ENCODE measurements at regions not wholly inside any gene's neighbourhood (a gene's known extent, or its start where the extent isn't known, plus 50 kb on each side); places are given as distances from the start of the nearest gene placed in this dataset.

DNA sequence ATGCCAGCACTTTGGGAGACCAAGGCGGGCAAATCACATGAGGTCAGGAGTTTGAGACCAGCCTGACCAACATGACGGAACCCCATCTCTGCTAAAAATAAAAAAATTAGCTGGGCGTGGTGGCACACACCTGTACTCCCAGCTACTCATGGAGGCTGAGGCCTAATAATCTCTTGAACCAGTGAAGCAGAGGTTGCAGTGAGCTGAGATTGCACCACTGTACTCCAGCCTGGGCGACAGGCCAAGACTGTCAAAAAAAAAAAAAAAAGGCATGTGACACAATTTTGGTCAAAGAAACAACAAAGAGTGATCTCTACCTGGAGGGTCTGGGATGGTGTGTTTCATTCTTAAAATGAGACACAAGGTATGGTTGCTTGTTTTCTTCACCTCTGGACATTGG, 188.2 kb upstream of the HS3ST1 start:
- Histone ChIP-seq H3K4me1 (peaks cover 41% of the 10 kb centered on the region), H3K4me2 (no peak overlapping the region), H3K27ac (no peak overlapping the region), H3K9me3 (no peaks in the 10 kb centered on the region), H3K4me3 (no peak overlapping the region)
- ChIA-PET CTCF (no interaction called here), POLR2A (no interaction called here)
- FAIRE-seq (no peak), DNase-seq (ENCODE audit: low read depth in 1 of 2, low spot score in 1 of 2) (no peak), ATAC-seq (no peak)
- 79% methylated on average over 4 of the region's 4 CpGs for WGBS (ENCODE audit: missing lambda C conversion rate)
- TF ChIP-seq ZFP36 (IDR thresholded peaks at IDR 0.05; ENCODE audit: borderline replicate concordance, partially characterized antibody) (no peak), POLR2AphosphoS2 (conservative IDR thresholded peaks at IDR 0.05; ENCODE audit: low read length) (no peak), EHF (CRISPR knock-in tag; IDR thresholded peaks at IDR 0.05) (no peak), SMC3 (IDR thresholded peaks at IDR 0.05) (no peak), RNF2 (IDR thresholded peaks at IDR 0.05; ENCODE audit: borderline replicate concordance, low read depth) (no peak), HMGXB4 (CRISPR knock-in tag; IDR thresholded peaks at IDR 0.05; ENCODE audit: borderline replicate concordance) (no peak), RCOR1 (IDR thresholded peaks at IDR 0.05; ENCODE audit: low read depth, low read length) (no peak), MAZ (IDR thresholded peaks at IDR 0.05; ENCODE audit: borderline replicate concordance, low read depth, low read length) (no peak), EHMT2 (IDR thresholded peaks at IDR 0.05; ENCODE audit: low read depth) (no peak)
- TF ChIP-seq, protein P1, sequence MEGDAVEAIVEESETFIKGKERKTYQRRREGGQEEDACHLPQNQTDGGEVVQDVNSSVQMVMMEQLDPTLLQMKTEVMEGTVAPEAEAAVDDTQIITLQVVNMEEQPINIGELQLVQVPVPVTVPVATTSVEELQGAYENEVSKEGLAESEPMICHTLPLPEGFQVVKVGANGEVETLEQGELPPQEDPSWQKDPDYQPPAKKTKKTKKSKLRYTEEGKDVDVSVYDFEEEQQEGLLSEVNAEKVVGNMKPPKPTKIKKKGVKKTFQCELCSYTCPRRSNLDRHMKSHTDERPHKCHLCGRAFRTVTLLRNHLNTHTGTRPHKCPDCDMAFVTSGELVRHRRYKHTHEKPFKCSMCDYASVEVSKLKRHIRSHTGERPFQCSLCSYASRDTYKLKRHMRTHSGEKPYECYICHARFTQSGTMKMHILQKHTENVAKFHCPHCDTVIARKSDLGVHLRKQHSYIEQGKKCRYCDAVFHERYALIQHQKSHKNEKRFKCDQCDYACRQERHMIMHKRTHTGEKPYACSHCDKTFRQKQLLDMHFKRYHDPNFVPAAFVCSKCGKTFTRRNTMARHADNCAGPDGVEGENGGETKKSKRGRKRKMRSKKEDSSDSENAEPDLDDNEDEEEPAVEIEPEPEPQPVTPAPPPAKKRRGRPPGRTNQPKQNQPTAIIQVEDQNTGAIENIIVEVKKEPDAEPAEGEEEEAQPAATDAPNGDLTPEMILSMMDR (IDR thresholded peaks at IDR 0.05): no peak

DNA sequence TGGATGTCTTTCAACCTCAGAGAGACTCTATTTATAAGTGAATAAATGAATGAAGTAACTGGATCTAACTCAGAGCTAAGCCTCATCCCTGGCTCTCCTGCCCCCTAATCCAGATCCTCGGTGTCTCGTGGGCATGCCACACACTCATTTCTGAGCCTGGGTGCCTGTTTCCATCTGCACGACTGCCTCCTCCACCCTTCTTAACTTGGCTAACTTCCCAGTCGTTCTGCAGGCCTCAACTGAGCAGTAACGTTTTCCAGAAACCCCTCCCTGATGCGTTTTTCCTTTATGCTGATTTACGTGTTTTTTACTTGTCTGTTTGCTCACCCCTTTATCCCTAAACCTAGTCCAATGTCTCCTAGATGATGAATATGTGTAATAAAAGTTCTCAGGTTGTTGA, 186.9 kb upstream of the HS3ST1 start:
- Histone ChIP-seq H3K4me3 (no peak overlapping the region), H3K27ac (peak overlapping the region in 1 of 2 experiments; percentile 74; a peak in 1 of 6 replicates), H3K4me2 (no peak overlapping the region), H3K4me1 (peaks cover 50% of the 10 kb centered on the region), H3K9me3 (no peaks in the 10 kb centered on the region)
- FAIRE-seq (no peak), DNase-seq (ENCODE audit: low read depth in 1 of 2, low spot score in 1 of 2) (no peak), ATAC-seq (no peak)
- TF ChIP-seq HDAC2 (IDR thresholded peaks at IDR 0.05): no peak
- TF ChIP-seq CBX2 (IDR thresholded peaks at IDR 0.05; ENCODE audit: borderline replicate concordance, low read depth): no peak
- TF ChIP-seq MYC (IDR thresholded peaks at IDR 0.05; ENCODE audit: borderline replicate concordance, low read length): no peak
- CTCF ChIA-PET: no interaction called here
- 66% methylated on average over 7 of the region's 7 CpGs for WGBS (ENCODE audit: missing lambda C conversion rate)
- POLR2A ChIA-PET: no interaction called here

DNA sequence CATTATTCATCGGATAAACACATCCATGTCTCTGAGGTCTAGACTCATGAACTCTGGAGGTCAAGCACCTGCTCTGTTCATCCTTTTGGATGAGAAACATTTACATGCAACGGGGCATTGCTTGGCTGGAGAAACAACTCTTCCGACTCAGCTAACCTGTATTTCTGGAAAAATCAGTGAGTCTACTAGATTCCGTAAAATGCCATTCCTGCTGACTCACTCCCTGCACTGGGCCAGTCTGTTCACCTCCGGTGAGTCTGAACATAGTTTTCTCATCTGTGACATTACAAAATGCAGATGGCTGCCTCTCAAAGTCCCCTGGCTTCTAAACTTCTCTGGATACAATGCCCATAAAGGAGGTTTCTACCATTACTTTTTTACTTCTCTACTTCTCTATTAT, 185.7 kb upstream of the HS3ST1 start:
- DNase-seq (ENCODE audit: low read depth in 1 of 2, low spot score in 1 of 2) (peak; percentile 6 to 28), FAIRE-seq (no peak), ATAC-seq (peak; percentile 59 to 69; a peak in 4 of 6 replicates)
- H3K9me3 ChIP-seq: no peaks in the 10 kb centered on the region
- POLR2A ChIA-PET: no interaction called here
- peak overlapping the region; percentile 74 to 76 for H3K27ac ChIP-seq
- WGBS (ENCODE audit: missing lambda C conversion rate): 3% methylated on average over 5 of the region's 5 CpGs
- H3K4me1 ChIP-seq: peaks cover 51% of the 10 kb centered on the region
- H3K4me2 ChIP-seq: peak overlapping the region; percentile 57
- H3K4me3 ChIP-seq: no peak overlapping the region
- CTCF ChIA-PET: interaction anchor here (1.0 kb wide), 1 partner anchor 20 kb away, joined by 3 read pairs; no protein-coding TSS in a partner anchor
- TF ChIP-seq POLR2AphosphoS2 (conservative IDR thresholded peaks at IDR 0.05; ENCODE audit: low read length) (no peak), POLR2A (IDR thresholded peaks at IDR 0.05; ENCODE audit: low read length) (no peak), TP53 (CRISPR knock-in tag; IDR thresholded peaks at IDR 0.05) (no peak), RFX5 (IDR thresholded peaks at IDR 0.05) (no peak), FOSB (CRISPR knock-in tag; IDR thresholded peaks at IDR 0.05) (no peak), HOXA7 (CRISPR knock-in tag; IDR thresholded peaks at IDR 0.05) (no peak), SMC3 (IDR thresholded peaks at IDR 0.05) (no peak), CHD4 (IDR thresholded peaks at IDR 0.05; ENCODE audit: borderline replicate concordance) (no peak), ATOH8 (CRISPR knock-in tag; IDR thresholded peaks at IDR 0.05; ENCODE audit: low read depth) (no peak), TFCP2L1 (CRISPR knock-in tag; IDR thresholded peaks at IDR 0.05) (no peak), GATA3 (IDR thresholded peaks at IDR 0.05; ENCODE audit: borderline replicate concordance) (no peak), ZNF302 (CRISPR knock-in tag; IDR thresholded peaks at IDR 0.05) (no peak), FOSL2 (IDR thresholded peaks at IDR 0.05) (no peak), FOSL2 (CRISPR knock-in tag; IDR thresholded peaks at IDR 0.05) (no peak), HOXB5 (CRISPR knock-in tag; IDR thresholded peaks at IDR 0.05) (no peak)
- TF ChIP-seq, protein P2, sequence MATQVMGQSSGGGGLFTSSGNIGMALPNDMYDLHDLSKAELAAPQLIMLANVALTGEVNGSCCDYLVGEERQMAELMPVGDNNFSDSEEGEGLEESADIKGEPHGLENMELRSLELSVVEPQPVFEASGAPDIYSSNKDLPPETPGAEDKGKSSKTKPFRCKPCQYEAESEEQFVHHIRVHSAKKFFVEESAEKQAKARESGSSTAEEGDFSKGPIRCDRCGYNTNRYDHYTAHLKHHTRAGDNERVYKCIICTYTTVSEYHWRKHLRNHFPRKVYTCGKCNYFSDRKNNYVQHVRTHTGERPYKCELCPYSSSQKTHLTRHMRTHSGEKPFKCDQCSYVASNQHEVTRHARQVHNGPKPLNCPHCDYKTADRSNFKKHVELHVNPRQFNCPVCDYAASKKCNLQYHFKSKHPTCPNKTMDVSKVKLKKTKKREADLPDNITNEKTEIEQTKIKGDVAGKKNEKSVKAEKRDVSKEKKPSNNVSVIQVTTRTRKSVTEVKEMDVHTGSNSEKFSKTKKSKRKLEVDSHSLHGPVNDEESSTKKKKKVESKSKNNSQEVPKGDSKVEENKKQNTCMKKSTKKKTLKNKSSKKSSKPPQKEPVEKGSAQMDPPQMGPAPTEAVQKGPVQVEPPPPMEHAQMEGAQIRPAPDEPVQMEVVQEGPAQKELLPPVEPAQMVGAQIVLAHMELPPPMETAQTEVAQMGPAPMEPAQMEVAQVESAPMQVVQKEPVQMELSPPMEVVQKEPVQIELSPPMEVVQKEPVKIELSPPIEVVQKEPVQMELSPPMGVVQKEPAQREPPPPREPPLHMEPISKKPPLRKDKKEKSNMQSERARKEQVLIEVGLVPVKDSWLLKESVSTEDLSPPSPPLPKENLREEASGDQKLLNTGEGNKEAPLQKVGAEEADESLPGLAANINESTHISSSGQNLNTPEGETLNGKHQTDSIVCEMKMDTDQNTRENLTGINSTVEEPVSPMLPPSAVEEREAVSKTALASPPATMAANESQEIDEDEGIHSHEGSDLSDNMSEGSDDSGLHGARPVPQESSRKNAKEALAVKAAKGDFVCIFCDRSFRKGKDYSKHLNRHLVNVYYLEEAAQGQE (IDR thresholded peaks at IDR 0.05): no peak
- TF ChIP-seq, protein P3, sequence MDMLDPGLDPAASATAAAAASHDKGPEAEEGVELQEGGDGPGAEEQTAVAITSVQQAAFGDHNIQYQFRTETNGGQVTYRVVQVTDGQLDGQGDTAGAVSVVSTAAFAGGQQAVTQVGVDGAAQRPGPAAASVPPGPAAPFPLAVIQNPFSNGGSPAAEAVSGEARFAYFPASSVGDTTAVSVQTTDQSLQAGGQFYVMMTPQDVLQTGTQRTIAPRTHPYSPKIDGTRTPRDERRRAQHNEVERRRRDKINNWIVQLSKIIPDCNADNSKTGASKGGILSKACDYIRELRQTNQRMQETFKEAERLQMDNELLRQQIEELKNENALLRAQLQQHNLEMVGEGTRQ (IDR thresholded peaks at IDR 0.05): no peak
